Right atrium auricular region (tissue), 2 donors: ENCODE measurements at regions not wholly inside any gene's neighbourhood (a gene's known extent, or its start where the extent isn't known, plus 50 kb on each side); places are given as distances from the start of the nearest gene placed in this dataset.

Experiments used
- DNase-seq: peaks from one replicate; pipeline ENCODE4 v3.0.0-alpha.2; 2019; ENCODE audit warnings: low spot score
- H3K27ac ChIP-seq, 2 donors: fragments of 200-600 bp; sonication (generic); 1 replicate in 1 of 2; 2 replicates in 1 of 2; pipeline ENCODE4 v1.5.1; 2016 to 2019
- H3K27me3 ChIP-seq, 2 donors: fragments of 200-600 bp; sonication (generic); one replicate each; pipeline versions ENCODE4 v1.5.1 to v1.6.0; 2017 to 2019
- H3K36me3 ChIP-seq: fragments of 200-600 bp; sonication (generic); one replicate; pipeline ENCODE4 v1.5.1; 2016
- H3K4me1 ChIP-seq, 2 donors: fragments of 200-600 bp; sonication (generic); one replicate each; pipeline versions ENCODE4 v1.5.1 to v1.6.0; 2017 to 2019
- H3K4me3 ChIP-seq, 2 donors: fragments of 200-600 bp; sonication (generic); 1 replicate in 1 of 2; 2 replicates in 1 of 2; pipeline ENCODE4 v1.5.1; 2017 to 2019; ENCODE audit warnings: mild to moderate bottlenecking in 1 of 2, moderate library complexity in 1 of 2
- H3K9me3 ChIP-seq, 2 donors: fragments of 200-600 bp; sonication (generic); one replicate each; pipeline ENCODE4 v1.5.1; 2019
- CTCF ChIP-seq, 2 donors: fragments of 200-600 bp; sonication (generic); IDR thresholded peaks; one replicate each; pipeline ENCODE4 v1.5.1; 2019; ENCODE audit warnings: antibody characterized with exemption in 2 of 2

- Histone ChIP-seq H3K36me3 (no peaks in the 10 kb centered on the region), H3K9me3 (no peaks in the 10 kb centered on the region), H3K27ac (no peak overlapping the region), H3K4me3 (no peak overlapping the region), H3K27me3 (no peaks in the 10 kb centered on the region), H3K4me1 (no peaks in the 10 kb centered on the region)
- TF ChIP-seq CTCF (IDR thresholded peaks at IDR 0.05) = no peak
- no peak for DNase-seq
Observed at GRCh38 chr2:107218208-107218607, 332.2 kb upstream of the ST6GAL2 start.

GRCh38 chr2:107222466-107222865 lies 336.5 kb upstream of the ST6GAL2 start:
- Histone ChIP-seq H3K27ac (no peak overlapping the region), H3K27me3 (no peaks in the 10 kb centered on the region), H3K4me1 (no peaks in the 10 kb centered on the region), H3K9me3 (no peaks in the 10 kb centered on the region), H3K36me3 (no peaks in the 10 kb centered on the region), H3K4me3 (no peak overlapping the region)
- DNase-seq = no peak
- TF ChIP-seq CTCF (IDR thresholded peaks at IDR 0.05) = no peak

- Histone ChIP-seq H3K27me3 (no peaks in the 10 kb centered on the region), H3K36me3 (no peaks in the 10 kb centered on the region), H3K9me3 (no peaks in the 10 kb centered on the region), H3K4me3 (no peak overlapping the region), H3K27ac (no peak overlapping the region), H3K4me1 (no peaks in the 10 kb centered on the region)
- TF ChIP-seq CTCF (IDR thresholded peaks at IDR 0.05) = no peak
- no peak for DNase-seq
Observed at GRCh38 chr2:107235491-107236254, 349.7 kb upstream of the ST6GAL2 start.

GRCh38 chr2:107242811-107243210 lies 356.8 kb upstream of the ST6GAL2 start:
- no peaks in the 10 kb centered on the region for H3K9me3 ChIP-seq
- TF ChIP-seq CTCF (IDR thresholded peaks at IDR 0.05) = no peak
- no peaks in the 10 kb centered on the region for H3K36me3 ChIP-seq
- H3K4me1 ChIP-seq = no peaks in the 10 kb centered on the region
- H3K27me3 ChIP-seq = no peaks in the 10 kb centered on the region
- no peak overlapping the region for H3K27ac ChIP-seq
- H3K4me3 ChIP-seq = no peak overlapping the region
- DNase-seq = no peak

- H3K9me3 ChIP-seq = peaks cover 0 to 9% of the 10 kb centered on the region in 2 donors
- no peaks in the 10 kb centered on the region for H3K4me1 ChIP-seq
- H3K27ac ChIP-seq = no peak overlapping the region
- H3K36me3 ChIP-seq = no peaks in the 10 kb centered on the region
- no peak overlapping the region for H3K4me3 ChIP-seq
- no peak for DNase-seq
- no peaks in the 10 kb centered on the region for H3K27me3 ChIP-seq
- no peak for TF ChIP-seq CTCF (IDR thresholded peaks at IDR 0.05)
Observed at GRCh38 chr2:107248932-107249331, 363.0 kb upstream of the ST6GAL2 start.

GRCh38 chr2:107255744-107256143 lies 369.8 kb upstream of the ST6GAL2 start:
- Histone ChIP-seq H3K27me3 (no peaks in the 10 kb centered on the region), H3K27ac (no peak overlapping the region), H3K4me3 (no peak overlapping the region), H3K9me3 (peaks cover 0 to 9% of the 10 kb centered on the region in 2 donors), H3K36me3 (no peaks in the 10 kb centered on the region), H3K4me1 (no peaks in the 10 kb centered on the region)
- TF ChIP-seq CTCF (IDR thresholded peaks at IDR 0.05) = no peak
- DNase-seq = no peak
